ENCODE measurements at regions not wholly inside any gene's neighbourhood (a gene's known extent, or its start where the extent isn't known, plus 50 kb on each side); places are given as distances from the start of the nearest gene placed in this dataset.

DNA sequence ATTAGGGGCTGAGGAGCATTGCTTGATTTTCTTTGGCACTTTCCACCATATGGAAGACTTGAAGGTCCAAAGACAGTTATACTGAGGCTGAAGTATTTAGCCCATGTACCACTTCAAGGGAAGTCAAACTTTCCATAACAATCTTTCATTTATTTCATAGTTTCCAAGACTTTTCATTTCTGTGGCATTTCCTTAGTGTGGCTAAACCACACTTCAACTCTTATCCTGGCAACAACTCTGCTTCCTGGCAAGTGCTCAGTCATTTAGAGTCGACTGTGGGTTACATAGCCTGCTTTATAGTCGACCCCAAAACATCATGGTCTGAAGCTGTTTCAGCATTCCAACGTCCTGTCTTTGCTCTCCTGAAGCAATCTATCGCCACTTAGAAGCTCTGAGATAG, 343.0 kb upstream of the SEMA3D start:
- 0% methylated on average over 4 of the region's 4 CpGs for WGBS (ENCODE audit: insufficient coverage, low coverage, missing lambda C conversion rate)
- intact Hi-C loops (cut with micrococcal nuclease) (no loop called here), in situ Hi-C loops (cut with MboI) (no loop called here)
- ATAC-seq (no peak), FAIRE-seq (no peak), DNase-seq (ENCODE audit: extremely low read depth in 1 of 4, low spot score in 3 of 4) (no peak)
- H3K9ac ChIP-seq (ENCODE audit: insufficient read depth in 1 of 2, low read depth in 2 of 2, low read length in 2 of 2) = no peak overlapping the region
- H2AFZ ChIP-seq (ENCODE audit: low read depth, low read length) = no peak overlapping the region
- no peaks in the 10 kb centered on the region; the same call in 1 of the 2 replicates for H3K9me3 ChIP-seq (replicated peaks; ENCODE audit: control insufficient read depth, insufficient read depth, low read depth, low read length)
- no TSS peak for BruUV-seq (replicated peaks)
- H3K4me1 ChIP-seq (replicated peaks in 1 of 2; ENCODE audit: control insufficient read depth in 2 of 2, insufficient read depth in 2 of 2, low read length in 2 of 2) = no peaks in the 10 kb centered on the region
- no peaks in the 10 kb centered on the region for H3K36me3 ChIP-seq (ENCODE audit: control insufficient read depth, insufficient read depth, low read length)
- ChIA-PET CTCF (ENCODE audit: low intra/inter-chr PET ratio) (no interaction called here), POLR2A (no interaction called here)
- no peaks in the 10 kb centered on the region for H3K27me3 ChIP-seq (ENCODE audit: control insufficient read depth in 2 of 2, insufficient read depth in 2 of 2, low read length in 2 of 2)
- no peaks in the 10 kb centered on the region for H4K20me1 ChIP-seq (replicated peaks; ENCODE audit: control insufficient read depth, insufficient read depth, low read length)
- H3K4me2 ChIP-seq (ENCODE audit: insufficient read depth, low read length) = no peak overlapping the region
- no peaks in the 10 kb centered on the region for H3K9me1 ChIP-seq (ENCODE audit: control insufficient read depth, insufficient read depth, low read length)
- H3K4me3 ChIP-seq = no peak overlapping the region
- no peaks in the 10 kb centered on the region for H3K79me2 ChIP-seq (ENCODE audit: control insufficient read depth, insufficient read depth, low read length)
- H3K27ac ChIP-seq (ENCODE audit: extremely low read depth, low read depth, low read length) = no peak overlapping the region
- no peak for TF ChIP-seq CCAR2 (IDR thresholded peaks at IDR 0.05; ENCODE audit: low read depth, low read length)
- TF ChIP-seq, protein P1, sequence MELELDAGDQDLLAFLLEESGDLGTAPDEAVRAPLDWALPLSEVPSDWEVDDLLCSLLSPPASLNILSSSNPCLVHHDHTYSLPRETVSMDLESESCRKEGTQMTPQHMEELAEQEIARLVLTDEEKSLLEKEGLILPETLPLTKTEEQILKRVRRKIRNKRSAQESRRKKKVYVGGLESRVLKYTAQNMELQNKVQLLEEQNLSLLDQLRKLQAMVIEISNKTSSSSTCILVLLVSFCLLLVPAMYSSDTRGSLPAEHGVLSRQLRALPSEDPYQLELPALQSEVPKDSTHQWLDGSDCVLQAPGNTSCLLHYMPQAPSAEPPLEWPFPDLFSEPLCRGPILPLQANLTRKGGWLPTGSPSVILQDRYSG (tag; conservative IDR thresholded peaks at IDR 0.05; ENCODE audit: low read depth) = no peak
- TF ChIP-seq, protein P2, sequence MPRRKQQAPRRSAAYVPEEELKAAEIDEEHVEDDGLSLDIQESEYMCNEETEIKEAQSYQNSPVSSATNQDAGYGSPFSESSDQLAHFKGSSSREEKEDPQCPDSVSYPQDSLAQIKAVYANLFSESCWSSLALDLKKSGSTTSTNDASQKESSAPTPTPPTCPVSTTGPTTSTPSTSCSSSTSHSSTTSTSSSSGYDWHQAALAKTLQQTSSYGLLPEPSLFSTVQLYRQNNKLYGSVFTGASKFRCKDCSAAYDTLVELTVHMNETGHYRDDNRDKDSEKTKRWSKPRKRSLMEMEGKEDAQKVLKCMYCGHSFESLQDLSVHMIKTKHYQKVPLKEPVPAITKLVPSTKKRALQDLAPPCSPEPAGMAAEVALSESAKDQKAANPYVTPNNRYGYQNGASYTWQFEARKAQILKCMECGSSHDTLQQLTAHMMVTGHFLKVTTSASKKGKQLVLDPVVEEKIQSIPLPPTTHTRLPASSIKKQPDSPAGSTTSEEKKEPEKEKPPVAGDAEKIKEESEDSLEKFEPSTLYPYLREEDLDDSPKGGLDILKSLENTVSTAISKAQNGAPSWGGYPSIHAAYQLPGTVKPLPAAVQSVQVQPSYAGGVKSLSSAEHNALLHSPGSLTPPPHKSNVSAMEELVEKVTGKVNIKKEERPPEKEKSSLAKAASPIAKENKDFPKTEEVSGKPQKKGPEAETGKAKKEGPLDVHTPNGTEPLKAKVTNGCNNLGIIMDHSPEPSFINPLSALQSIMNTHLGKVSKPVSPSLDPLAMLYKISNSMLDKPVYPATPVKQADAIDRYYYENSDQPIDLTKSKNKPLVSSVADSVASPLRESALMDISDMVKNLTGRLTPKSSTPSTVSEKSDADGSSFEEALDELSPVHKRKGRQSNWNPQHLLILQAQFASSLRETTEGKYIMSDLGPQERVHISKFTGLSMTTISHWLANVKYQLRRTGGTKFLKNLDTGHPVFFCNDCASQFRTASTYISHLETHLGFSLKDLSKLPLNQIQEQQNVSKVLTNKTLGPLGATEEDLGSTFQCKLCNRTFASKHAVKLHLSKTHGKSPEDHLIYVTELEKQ (CRISPR knock-in tag; IDR thresholded peaks at IDR 0.05) = no peak
- TF ChIP-seq XRCC5 (IDR thresholded peaks at IDR 0.05; ENCODE audit: low read depth, low read length) = no peak
- no peak for TF ChIP-seq THRAP3 (IDR thresholded peaks at IDR 0.05; ENCODE audit: borderline replicate concordance)
- no peak for TF ChIP-seq NFXL1 (CRISPR knock-in tag; IDR thresholded peaks at IDR 0.05)
- TF ChIP-seq E2F6 (IDR thresholded peaks at IDR 0.05; ENCODE audit: borderline replicate concordance in 1 of 2, extremely low read depth in 1 of 2, insufficient read depth in 1 of 2, insufficient read length in 1 of 2, low read depth in 1 of 2, low read length in 1 of 2, poor library complexity in 1 of 2, severe bottlenecking in 1 of 2) = no peak
- TF ChIP-seq SMARCB1 (IDR thresholded peaks at IDR 0.05; ENCODE audit: insufficient read length, low read depth) = no peak
- TF ChIP-seq ZNF121 (CRISPR knock-in tag; conservative IDR thresholded peaks at IDR 0.05) = no peak
- TF ChIP-seq, protein P3, sequence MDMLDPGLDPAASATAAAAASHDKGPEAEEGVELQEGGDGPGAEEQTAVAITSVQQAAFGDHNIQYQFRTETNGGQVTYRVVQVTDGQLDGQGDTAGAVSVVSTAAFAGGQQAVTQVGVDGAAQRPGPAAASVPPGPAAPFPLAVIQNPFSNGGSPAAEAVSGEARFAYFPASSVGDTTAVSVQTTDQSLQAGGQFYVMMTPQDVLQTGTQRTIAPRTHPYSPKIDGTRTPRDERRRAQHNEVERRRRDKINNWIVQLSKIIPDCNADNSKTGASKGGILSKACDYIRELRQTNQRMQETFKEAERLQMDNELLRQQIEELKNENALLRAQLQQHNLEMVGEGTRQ (CRISPR knock-in tag; IDR thresholded peaks at IDR 0.05) = no peak
- TF ChIP-seq, protein P4, sequence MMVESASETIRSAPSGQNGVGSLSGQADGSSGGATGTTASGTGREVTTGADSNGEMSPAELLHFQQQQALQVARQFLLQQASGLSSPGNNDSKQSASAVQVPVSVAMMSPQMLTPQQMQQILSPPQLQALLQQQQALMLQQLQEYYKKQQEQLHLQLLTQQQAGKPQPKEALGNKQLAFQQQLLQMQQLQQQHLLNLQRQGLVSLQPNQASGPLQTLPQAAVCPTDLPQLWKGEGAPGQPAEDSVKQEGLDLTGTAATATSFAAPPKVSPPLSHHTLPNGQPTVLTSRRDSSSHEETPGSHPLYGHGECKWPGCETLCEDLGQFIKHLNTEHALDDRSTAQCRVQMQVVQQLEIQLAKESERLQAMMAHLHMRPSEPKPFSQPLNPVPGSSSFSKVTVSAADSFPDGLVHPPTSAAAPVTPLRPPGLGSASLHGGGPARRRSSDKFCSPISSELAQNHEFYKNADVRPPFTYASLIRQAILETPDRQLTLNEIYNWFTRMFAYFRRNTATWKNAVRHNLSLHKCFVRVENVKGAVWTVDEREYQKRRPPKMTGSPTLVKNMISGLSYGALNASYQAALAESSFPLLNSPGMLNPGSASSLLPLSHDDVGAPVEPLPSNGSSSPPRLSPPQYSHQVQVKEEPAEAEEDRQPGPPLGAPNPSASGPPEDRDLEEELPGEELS (CRISPR knock-in tag; IDR thresholded peaks at IDR 0.05; ENCODE audit: borderline replicate concordance) = no peak
- no peak for TF ChIP-seq SMARCE1 (IDR thresholded peaks at IDR 0.05)
- no peak for TF ChIP-seq ZNF253 (CRISPR knock-in tag; conservative IDR thresholded peaks at IDR 0.05)
- no peak for TF ChIP-seq ZSCAN32 (CRISPR knock-in tag; IDR thresholded peaks at IDR 0.05)
- no peak for TF ChIP-seq KHSRP (IDR thresholded peaks at IDR 0.05)

Data from K562 (cell line).